Osteocyte (in vitro differentiated cells): ENCODE measurements at regions not wholly inside any gene's neighbourhood (a gene's known extent, or its start where the extent isn't known, plus 50 kb on each side); places are given as distances from the start of the nearest gene placed in this dataset.

Experiments used
- DNase-seq: peaks from one replicate; pipeline ENCODE4 v3.0.0; 2021; ENCODE audit warnings: mixed read lengths; ENCODE audit not compliant: unreplicated experiment; ENCODE audit errors: extremely low spot score
- H3K27ac Mint-ChIP-seq: one replicate; pipeline ENCODE4 v1.8.0; 2021; ENCODE audit warnings: mild to moderate bottlenecking, mixed read lengths; ENCODE audit not compliant: unreplicated experiment
- H3K27me3 Mint-ChIP-seq: one replicate; pipeline ENCODE4 v1.8.0; 2021; ENCODE audit warnings: mixed read lengths; ENCODE audit not compliant: unreplicated experiment
- H3K36me3 Mint-ChIP-seq: one replicate; pipeline ENCODE4 v1.8.0; 2021; ENCODE audit warnings: mixed read lengths; ENCODE audit not compliant: unreplicated experiment
- H3K4me1 Mint-ChIP-seq: one replicate; pipeline ENCODE4 v1.8.0; 2021; ENCODE audit warnings: mixed read lengths; ENCODE audit not compliant: unreplicated experiment
- H3K4me3 Mint-ChIP-seq: one replicate; pipeline ENCODE4 v1.8.0; 2021; ENCODE audit warnings: mild to moderate bottlenecking, moderate library complexity, mixed read lengths; ENCODE audit not compliant: unreplicated experiment
- H3K9me3 Mint-ChIP-seq: one replicate; pipeline ENCODE4 v1.8.0; 2021; ENCODE audit warnings: mixed read lengths; ENCODE audit not compliant: unreplicated experiment
- TF ChIP-seq, protein P1 (sequence below): fragments of 200-600 bp; sonication (generic); IDR thresholded peaks from 2 replicates; pipeline ENCODE4 v1.5.0; 2021; ENCODE audit warnings: antibody characterized with exemption, mild to moderate bottlenecking, moderate library complexity

DNA sequence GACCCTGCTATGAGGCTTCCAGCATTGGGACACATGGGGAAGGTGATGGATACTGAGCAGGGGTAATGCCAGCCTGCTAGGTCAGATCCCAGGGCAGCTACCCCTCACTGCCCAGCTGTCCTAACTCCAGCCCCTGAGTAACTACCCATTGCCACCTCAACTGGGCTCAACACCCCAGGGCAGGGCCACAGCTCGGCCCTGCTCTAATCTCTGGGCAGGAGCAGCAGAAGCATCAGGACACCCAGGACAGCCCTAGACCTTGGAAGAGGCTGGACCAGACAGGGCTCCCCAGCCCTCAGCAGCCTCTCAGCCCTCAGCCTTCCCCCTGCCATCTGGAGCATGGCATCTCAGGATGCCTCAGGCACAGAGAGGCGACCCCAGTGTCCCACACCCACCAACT is 67.4 kb upstream of the TOP1 start:
- H3K9me3 Mint-ChIP-seq = no peaks in the 10 kb centered on the region
- TF ChIP-seq, protein P1, sequence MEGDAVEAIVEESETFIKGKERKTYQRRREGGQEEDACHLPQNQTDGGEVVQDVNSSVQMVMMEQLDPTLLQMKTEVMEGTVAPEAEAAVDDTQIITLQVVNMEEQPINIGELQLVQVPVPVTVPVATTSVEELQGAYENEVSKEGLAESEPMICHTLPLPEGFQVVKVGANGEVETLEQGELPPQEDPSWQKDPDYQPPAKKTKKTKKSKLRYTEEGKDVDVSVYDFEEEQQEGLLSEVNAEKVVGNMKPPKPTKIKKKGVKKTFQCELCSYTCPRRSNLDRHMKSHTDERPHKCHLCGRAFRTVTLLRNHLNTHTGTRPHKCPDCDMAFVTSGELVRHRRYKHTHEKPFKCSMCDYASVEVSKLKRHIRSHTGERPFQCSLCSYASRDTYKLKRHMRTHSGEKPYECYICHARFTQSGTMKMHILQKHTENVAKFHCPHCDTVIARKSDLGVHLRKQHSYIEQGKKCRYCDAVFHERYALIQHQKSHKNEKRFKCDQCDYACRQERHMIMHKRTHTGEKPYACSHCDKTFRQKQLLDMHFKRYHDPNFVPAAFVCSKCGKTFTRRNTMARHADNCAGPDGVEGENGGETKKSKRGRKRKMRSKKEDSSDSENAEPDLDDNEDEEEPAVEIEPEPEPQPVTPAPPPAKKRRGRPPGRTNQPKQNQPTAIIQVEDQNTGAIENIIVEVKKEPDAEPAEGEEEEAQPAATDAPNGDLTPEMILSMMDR = no peak
- H3K27me3 Mint-ChIP-seq = peaks cover 10% of the 10 kb centered on the region

DNA sequence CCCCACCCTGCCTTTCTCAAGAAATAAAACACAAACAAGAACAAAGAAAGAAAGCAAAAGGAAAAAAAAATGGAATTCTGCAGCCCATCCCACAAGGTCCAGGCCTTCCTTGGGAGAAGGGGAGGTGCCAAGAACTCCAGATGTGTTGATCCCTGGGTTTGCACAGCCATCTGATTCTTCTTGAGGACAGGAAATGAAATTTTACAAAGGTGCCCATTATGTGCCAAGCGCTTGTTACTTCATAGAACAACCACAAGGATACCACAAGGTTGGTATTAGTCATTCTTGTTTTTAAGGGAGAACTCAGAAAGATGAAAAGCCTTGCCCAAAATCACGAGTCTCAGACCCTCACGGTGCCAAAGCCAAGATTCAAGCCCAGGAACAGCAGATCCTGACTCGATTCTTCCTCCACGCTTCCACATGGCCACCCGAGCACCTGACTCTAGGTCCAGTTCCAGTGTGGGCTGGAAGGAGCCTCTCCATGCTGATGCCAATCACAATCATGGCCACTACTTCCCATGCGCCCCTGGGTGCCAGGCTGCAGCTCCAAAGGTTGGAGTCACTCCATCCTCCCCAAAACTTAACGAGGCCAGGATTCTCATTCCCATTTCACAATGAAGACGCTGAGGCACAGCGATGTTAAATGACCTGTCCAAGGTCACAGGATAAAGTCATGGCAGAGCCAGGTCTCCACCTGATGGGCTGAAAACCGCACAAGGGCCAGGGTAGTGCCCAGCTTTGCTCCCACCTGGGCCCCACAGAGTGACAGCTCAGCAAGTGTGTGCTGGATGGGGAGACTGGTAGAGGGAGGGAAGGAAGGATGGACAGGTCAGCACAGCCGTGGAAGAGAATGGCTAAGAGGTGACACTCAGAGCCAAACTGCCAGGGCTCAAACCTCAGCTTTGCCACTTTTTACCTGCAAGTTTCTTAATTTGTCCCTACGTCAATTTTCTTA is 66.7 kb upstream of the TOP1 start:
- peak; percentile 54 for DNase-seq
- H3K36me3 Mint-ChIP-seq = no peaks in the 10 kb centered on the region
- H3K4me1 Mint-ChIP-seq = no peaks in the 10 kb centered on the region
- no peak overlapping the region for H3K27ac Mint-ChIP-seq
- H3K27me3 Mint-ChIP-seq = peaks cover 8% of the 10 kb centered on the region
- no peak overlapping the region for H3K4me3 Mint-ChIP-seq
- H3K9me3 Mint-ChIP-seq = no peaks in the 10 kb centered on the region
- TF ChIP-seq, protein P1 = no peak

More for the DNA sequence above, 67.4 kb upstream of the TOP1 start:
- Mint-ChIP-seq H3K36me3 (no peaks in the 10 kb centered on the region), H3K4me1 (no peaks in the 10 kb centered on the region), H3K27ac (no peak overlapping the region), H3K4me3 (no peak overlapping the region)
- peak; percentile 70 for DNase-seq

DNA sequence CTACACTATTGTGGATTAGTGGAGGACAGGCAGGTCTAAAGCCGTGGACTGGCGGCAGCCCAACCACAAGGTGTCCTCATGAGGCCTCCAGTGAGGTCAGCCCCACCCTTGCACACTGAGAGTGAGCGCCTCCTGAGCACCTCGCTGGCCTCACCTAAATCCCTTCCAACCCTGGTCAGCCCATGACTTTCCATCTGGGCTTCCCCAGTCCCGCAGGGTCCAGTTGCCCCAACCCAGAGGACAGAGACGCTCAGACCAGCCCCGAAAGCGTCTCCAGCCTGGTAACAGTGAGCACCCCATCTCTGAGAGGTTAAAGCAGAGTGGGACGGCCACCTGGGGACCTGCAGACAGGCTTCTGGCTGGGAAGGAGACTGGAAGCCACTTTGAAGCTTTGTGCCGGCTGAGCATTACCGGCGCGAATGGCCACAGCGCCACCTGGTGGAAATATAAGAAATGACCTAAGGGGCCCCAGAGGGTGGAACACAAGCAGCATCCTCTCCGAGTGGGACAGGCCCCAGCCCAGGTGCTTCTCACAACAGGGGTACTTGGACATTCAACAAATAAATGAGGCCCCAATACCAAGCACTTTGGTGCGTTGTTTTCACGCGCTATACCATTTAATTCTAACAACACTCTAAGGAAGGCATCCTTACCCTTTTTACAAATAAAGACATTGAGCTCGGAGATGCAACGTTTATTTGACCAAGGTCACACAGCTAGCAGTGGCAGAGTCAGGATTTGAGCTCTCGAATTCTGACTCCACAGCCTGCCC is 65.7 kb upstream of the TOP1 start:
- no peaks in the 10 kb centered on the region for H3K4me1 Mint-ChIP-seq
- H3K27me3 Mint-ChIP-seq = peaks cover 5% of the 10 kb centered on the region
- no peaks in the 10 kb centered on the region for H3K9me3 Mint-ChIP-seq
- no peak overlapping the region for H3K27ac Mint-ChIP-seq
- DNase-seq = peak; percentile 92
- TF ChIP-seq, protein P1 = peak; percentile 90
- no peaks in the 10 kb centered on the region for H3K36me3 Mint-ChIP-seq
- no peak overlapping the region for H3K4me3 Mint-ChIP-seq

DNA sequence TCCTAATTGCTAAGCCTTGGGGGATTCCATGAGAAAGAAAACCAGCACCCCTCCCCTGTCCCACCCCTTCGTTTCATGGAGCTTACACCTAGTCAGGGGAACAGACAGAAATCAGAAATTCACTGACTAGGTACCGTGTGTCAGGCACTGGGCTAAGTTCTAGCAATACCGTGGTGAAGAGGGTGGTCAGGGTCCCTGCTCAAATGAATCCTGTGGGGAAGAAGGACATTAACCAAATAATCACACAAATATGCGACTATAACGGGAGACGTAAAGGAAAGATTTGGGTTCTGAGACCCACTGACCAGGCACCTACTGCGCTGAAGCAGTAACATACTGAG is 65.1 kb upstream of the TOP1 start:
- Mint-ChIP-seq H3K4me3 (no peak overlapping the region), H3K9me3 (no peaks in the 10 kb centered on the region), H3K36me3 (no peaks in the 10 kb centered on the region), H3K27ac (no peak overlapping the region), H3K4me1 (no peaks in the 10 kb centered on the region), H3K27me3 (peaks cover 3% of the 10 kb centered on the region)
- peak; percentile 15 for DNase-seq
- TF ChIP-seq, protein P1 = no peak

DNA sequence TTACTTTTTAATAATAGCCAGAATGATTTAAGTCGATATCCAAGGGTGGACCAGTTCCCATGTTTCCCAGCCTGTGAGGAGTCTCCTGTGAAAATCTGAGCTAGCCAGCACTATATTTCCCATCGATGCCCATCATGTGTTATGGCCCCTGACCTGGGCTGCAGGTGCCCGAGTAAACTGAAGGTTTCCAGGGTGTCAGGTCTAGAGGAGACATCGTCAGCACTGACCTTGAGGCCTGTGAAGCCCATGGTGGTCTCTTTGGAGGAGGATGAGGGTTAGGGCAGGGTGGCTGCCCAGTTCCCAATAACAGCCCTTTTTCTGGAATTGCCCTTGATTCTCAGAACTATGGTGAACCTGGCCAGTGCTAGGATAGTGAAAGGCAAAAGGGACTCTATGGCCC is 63.0 kb upstream of the TOP1 start:
- Mint-ChIP-seq H3K4me1 (peaks cover 7% of the 10 kb centered on the region), H3K4me3 (no peak overlapping the region), H3K9me3 (no peaks in the 10 kb centered on the region), H3K27me3 (peaks cover 4% of the 10 kb centered on the region), H3K27ac (no peak overlapping the region), H3K36me3 (no peaks in the 10 kb centered on the region)
- peak; percentile 38 for DNase-seq
- TF ChIP-seq, protein P1 = no peak
